ENCODE measurements at regions not wholly inside any gene's neighbourhood (a gene's known extent, or its start where the extent isn't known, plus 50 kb on each side); places are given as distances from the start of the nearest gene placed in this dataset.

GRCh38 chr21:19878133-19878532, 1120.1 kb upstream of the NCAM2 start:
- no peak for DNase-seq

- DNase-seq: no peak
Observed at GRCh38 chr21:19899645-19900044, 1098.6 kb upstream of the NCAM2 start.

DNA sequence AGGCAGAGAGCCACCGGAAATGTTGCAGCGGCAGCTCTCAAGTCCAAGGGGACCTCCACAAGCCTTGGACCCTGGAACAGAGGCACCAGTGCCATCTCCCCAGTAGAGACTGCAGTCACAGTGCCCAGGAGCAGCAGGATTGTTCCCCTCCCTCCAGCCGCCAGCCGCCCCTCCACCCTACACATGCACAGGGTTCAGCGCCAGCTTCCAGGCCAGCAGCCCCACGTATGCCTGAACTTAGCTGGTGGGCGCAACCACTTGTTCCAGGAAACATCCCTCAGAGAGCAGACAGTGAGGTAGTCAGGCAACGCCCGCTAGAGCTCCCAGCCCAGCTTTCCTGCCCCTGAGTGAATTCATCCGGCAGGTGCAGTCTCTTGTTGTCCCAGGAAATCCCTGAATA, 1098.1 kb upstream of the NCAM2 start:
- no peak for DNase-seq

GRCh38 chr21:19908390-19908789, 1089.8 kb upstream of the NCAM2 start:
- no peak for DNase-seq

DNA sequence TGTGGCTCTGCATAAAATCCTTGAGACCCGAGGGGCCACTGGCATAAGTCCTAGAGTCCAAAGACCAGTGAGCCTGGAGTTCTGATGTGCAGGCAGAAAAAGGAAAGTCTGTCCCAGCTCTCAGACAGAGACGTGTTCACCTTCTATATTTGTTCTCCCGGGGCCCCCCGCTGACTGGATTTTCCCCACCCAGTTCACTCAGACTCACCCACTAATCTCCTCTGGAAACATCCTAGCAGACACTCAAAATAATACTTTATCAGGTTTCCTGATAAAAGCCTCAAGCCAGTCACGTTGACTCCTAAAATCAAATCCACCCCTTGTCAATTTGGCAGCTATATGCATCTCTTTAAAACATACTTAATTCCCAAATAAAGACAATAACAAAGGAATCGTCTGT, 1084.2 kb upstream of the NCAM2 start:
- no peak for DNase-seq

GRCh38 chr21:19921211-19921610, 1077.0 kb upstream of the NCAM2 start:
- no peak for DNase-seq

GRCh38 chr21:19922122-19922521, 1076.1 kb upstream of the NCAM2 start:
- no peak for DNase-seq

DNA sequence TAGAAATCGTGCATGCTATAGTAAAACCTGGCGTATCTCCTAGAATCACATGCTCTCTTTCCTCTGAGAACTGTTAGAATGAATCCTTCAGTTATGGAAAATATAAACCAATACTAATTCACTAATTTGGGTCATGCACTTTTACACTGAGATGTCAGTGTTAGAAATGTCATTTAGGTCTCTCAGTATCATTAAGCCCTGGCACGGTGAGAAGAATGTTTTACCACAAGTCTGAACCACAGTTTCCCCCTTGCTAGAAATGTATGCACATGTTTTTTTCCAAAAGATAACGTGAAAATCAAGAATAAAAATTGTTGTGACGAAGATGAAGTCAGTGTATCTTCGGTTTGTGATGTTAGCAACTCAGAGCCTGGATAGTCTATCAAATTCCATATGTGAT, 1062.7 kb upstream of the NCAM2 start:
- no peak for DNase-seq

GRCh38 chr21:19937619-19938018, 1060.6 kb upstream of the NCAM2 start:
- DNase-seq: no peak

DNA sequence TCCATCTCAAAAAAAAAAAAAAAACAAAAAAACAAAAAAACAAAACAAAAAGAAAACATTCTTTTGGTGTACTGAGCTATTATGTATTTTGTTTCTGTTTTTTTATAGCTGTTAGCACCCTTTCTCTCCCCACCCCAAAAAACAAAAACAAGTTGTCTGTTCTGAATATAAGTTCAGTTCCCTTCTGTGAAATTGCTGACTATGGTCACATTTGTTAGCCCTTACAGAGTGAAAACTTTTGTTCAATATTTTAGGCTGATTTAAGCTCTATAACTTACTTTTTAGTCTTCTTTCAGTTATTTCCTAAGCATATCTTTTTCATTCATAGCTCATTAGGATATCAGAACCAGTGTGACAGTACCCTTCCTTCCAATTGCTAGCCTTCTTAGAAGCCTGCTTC, 1056.6 kb upstream of the NCAM2 start:
- DNase-seq: no peak

DNA sequence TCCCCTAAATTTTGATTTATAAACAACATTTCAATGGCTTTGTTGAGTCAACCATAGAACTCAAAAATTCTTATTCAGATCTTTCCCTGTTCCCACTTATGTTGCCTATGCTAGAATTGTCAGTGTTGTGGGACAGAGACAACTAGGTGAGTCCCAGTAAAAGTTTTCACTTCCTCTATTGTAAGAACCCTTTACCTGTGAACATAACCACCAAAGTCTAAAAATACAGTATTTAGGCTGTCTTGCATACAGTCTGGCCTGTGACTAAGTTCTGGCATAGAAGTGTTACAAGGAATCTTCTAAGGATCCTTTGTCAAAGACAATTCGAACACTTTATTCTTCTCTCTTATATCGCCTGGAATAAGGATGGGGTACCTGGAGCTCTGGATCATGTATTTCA, 1047.9 kb upstream of the NCAM2 start:
- no peak for DNase-seq

GRCh38 chr21:19969156-19969555, 1029.1 kb upstream of the NCAM2 start:
- no peak for DNase-seq

- DNase-seq: peak in 1 of 2 experiments; percentile 10
Observed at GRCh38 chr21:19981938-19982337, 1016.3 kb upstream of the NCAM2 start.

- no peak for DNase-seq
Observed at GRCh38 chr21:19986396-19986795, 1011.8 kb upstream of the NCAM2 start.

GRCh38 chr21:19987671-19988070, 1010.5 kb upstream of the NCAM2 start:
- no peak for DNase-seq

DNA sequence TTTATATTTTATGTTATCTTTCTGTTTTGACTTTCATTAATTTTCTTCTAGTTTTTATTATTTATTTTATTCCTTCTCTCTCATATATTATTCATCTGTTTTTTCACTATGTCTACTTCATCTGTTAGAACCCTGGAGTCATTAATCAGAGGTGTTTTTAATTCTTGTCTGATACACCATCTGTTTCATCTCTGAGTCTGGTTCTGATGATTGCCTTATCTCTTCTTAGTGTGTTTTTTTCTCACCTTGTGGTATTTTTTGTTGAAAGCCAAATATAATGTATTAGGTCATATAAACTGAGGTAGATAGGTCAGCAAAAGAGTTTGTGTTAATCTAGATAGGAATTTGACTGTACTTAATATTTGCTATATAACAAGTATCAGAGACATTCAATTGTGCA, 1005.7 kb upstream of the NCAM2 start:
- DNase-seq: no peak

GRCh38 chr21:19993268-19993667, 1004.9 kb upstream of the NCAM2 start:
- no peak for DNase-seq

GRCh38 chr21:19995253-19995652, 1003.0 kb upstream of the NCAM2 start:
- DNase-seq: no peak

GRCh38 chr21:19998453-19998852, 999.8 kb upstream of the NCAM2 start:
- no peak for DNase-seq

DNA sequence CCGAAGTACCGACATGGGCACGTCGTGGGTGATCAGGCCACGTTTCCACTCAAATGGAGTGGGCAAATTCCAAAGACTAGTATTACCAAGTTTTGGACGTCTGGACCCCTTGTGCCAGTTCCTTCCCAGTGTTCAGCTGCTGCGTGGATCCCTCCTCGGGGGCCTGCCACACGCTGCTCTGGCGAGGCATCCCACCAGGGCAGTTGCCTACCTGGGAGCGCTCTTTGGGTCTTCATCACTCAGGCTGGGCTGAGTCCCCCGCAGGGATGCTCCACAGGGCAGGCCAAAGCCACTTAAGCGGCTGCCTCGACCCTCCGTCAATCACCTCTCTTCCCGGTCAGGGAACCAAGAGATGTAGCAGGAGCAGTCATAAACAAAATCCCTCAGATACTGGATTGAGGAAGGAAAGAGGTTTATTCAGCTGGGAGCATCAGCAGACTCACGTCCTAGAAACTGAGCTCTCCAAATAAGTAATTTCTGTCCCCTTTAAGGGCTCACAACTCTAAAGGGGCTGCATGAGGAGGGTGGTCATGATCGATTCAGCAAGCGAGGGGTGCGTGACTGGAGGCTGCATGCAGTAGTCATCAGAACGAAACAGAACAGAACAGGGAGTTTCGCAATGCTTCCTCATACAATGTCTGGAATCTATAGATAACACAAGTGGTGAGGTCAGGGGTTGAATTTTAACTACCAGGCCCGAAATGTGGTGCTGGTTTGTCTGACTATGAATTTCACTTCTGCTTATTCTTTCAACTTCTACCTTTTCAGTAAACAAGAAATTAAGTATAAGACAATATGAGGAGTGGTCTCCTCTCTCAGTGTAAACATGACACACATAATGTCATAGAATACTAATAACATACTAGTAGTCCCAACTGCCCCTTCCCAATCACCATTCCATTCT, 998.6 kb upstream of the NCAM2 start:
- no peak for DNase-seq

GRCh38 chr21:20004367-20004766, 993.8 kb upstream of the NCAM2 start:
- DNase-seq: peak; percentile 8 to 33

DNA sequence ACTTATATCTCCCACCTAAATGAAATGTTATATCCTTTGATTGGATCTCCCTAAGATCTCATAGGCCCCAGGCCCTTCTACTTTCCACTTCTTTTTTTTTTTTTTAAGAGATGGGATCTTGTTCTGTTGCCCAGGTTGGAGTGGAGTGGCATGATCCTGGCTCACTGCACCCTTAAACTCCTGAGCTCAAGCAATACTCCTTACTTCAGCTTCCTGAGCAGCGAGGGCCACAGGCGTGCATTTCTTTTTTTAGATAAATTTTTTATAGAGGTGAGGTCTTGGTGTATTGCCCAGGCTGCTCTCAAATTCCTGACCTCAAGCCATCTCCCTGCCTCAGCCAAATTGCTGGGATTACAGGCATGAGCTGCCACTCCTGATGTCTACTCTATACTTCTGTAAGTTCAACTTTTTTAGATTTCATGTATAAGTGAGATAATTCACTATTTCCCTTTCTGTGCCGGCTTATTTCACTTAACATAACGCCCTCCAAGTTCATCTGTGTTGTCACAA, 987.5 kb upstream of the NCAM2 start:
- no peak for DNase-seq

GRCh38 chr21:20013851-20014250, 984.4 kb upstream of the NCAM2 start:
- no peak for DNase-seq

DNA sequence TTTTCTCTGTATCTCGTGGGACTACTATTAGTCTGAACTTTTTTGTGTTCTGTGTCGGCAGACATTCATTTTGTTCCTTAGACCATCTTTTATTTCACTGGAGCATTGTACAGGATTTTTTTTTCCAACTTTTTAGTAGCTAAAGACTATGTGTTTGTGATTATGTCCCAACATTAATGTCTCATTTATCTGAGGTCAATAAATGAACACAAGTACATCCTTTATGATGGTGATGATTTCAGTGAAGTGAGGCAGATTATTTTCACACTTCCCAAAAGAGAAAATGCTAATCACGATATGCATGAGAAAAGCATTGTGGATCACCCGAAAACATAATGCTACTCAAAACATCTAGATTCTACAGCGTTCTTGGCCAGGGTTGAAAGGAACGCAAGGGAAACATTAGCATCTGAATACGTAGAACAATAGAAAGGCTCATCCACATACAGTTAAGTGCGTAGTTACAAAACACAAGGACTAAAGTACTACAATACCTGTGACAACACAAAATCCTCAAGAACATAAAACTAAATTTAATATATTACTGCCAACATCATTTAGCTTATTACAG, 981.7 kb upstream of the NCAM2 start:
- DNase-seq: no peak
